Heart left ventricle (tissue), 16 donors: ENCODE measurements at regions not wholly inside any gene's neighbourhood (a gene's known extent, or its start where the extent isn't known, plus 50 kb on each side); places are given as distances from the start of the nearest gene placed in this dataset.

Experiments
- ATAC-seq, 4 donors: fragments of 200-7000 bp; cut with Tn5 transposase; one replicate each; pipeline ENCODE4 v1.9.1; 2020 to 2022; ENCODE audit warnings: moderate library complexity in 4 of 4, mild to moderate bottlenecking in 3 of 4, moderate number of reproducible peaks in 1 of 4
- DNase-seq, 5 donors: peaks; one replicate each; pipeline ENCODE4 v3.0.0-alpha.2; 2020
- H3K27ac ChIP-seq, 12 donors: fragments of 200-600 bp; sonication (generic) in 4 of 12; one replicate each; pipeline versions ENCODE4 v1.5.0 to v1.8.0; 2016 to 2022; ENCODE audit warnings: mild to moderate bottlenecking in 2 of 12
- H3K27me3 ChIP-seq, 9 donors: fragments of 200-600 bp; sonication (generic) in 2 of 9; one replicate each; pipeline versions ENCODE4 v1.5.1 to v1.8.0; 2016 to 2022; ENCODE audit warnings: mild to moderate bottlenecking in 3 of 9
- H3K36me3 ChIP-seq, 9 donors: fragments of 200-600 bp; sonication (generic) in 2 of 9; one replicate each; pipeline versions ENCODE4 v1.5.0 to v1.8.0; 2018 to 2022; ENCODE audit warnings: mild to moderate bottlenecking in 2 of 9
- H3K4me1 ChIP-seq, 12 donors: fragments of 200-600 bp; sonication (generic) in 4 of 12; one replicate each; pipeline versions ENCODE4 v1.5.0 to v1.8.0; 2016 to 2022; ENCODE audit warnings: mild to moderate bottlenecking in 3 of 12
- H3K4me3 ChIP-seq, 12 donors: fragments of 200-600 bp; sonication (generic) in 4 of 12; one replicate each; pipeline versions ENCODE4 v1.5.0 to v1.8.0; 2017 to 2022; ENCODE audit warnings: mild to moderate bottlenecking in 9 of 12, moderate library complexity in 4 of 12
- H3K9me3 ChIP-seq, 12 donors: fragments of 200-600 bp; sonication (generic) in 4 of 12; one replicate each; pipeline versions ENCODE4 v1.5.0 to v1.8.0; 2016 to 2022; ENCODE audit warnings: mild to moderate bottlenecking in 1 of 12
- CTCF ChIP-seq, 12 donors: fragments of 200-600 bp; sonication (generic) in 4 of 12; IDR thresholded peaks; one replicate each; pipeline versions ENCODE4 v1.5.0 to v1.8.0; 2018 to 2022; ENCODE audit warnings: antibody characterized with exemption in 12 of 12, mild to moderate bottlenecking in 5 of 12
- POLR2A ChIP-seq, 2 donors: fragments of 450-650 bp; IDR thresholded peaks; one replicate each; pipeline ENCODE4 v1.6.1; 2017; ENCODE audit warnings: antibody characterized with exemption in 2 of 2, mild to moderate bottlenecking in 2 of 2, moderate library complexity in 2 of 2
- WGBS, 4 donors: extraction: QIAGEN DNeasy Blood & Tissue Kit in 2 of 4; methylation state at CpG; one replicate each; pipeline versions ENCODE4 v1.1.5 to v1.1.7; 2013 to 2018; 5-methylcytosine and 5-hydroxymethylcytosine counted together
- intact Hi-C, 10 donors: fragments of 100-400 bp; cut with DNase I; formaldehyde crosslinking; loops; one replicate each; pipeline versions ENCODE4 v1.11.1 to v1.14.2; 2022
- donor health status: ischemic (EF 13 %, LVEDD 7.1; RV severe dilation, severe dysfunction).
- donor health status: healthy with polysubstance abuse.
- donor health status: DM: no; HTN: yes; CAD: no.
- donor health status: DM: no; HTN: no; CAD: no.
- donor health status: ischemic (EF 25% LVEDD 6.9; RV normal size, moderate dysfunction).
- donor health status: ischemic (EF 25% LVEDD 5.7; RV mildly dilated, moderate dysfunction).
- donor health status: healthy.
- donor health status: DM: yes; HTN: yes; CAD: no.
- donor health status: ischemic (EF 35%, LVEDD 5.7; RV mildly dilated, moderate dysfunction).
- donor health status: nonischemic (EF 11% LVEDD 7.7; RV severe dilation, severe dysfunction).
- donor health status: DM: yes; HTN: yes; CAD: no.
- donor health status: PGD.
- donor health status: ischemic (EF 29% LVEDD 5.4; RV normal size, mild dysfunction).
- donor health status: nonischemic (EF 23%, LVEDD 6.1; RV moderate dilation, normal function).

- Histone ChIP-seq H3K9me3 (peaks cover 0 to 5% (median 0%) of the 10 kb centered on the region in 12 donors), H3K27ac (no peak overlapping the region), H3K4me1 (peaks cover 0 to 4% (median 0%) of the 10 kb centered on the region in 12 donors), H3K36me3 (no peaks in the 10 kb centered on the region), H3K4me3 (peak overlapping the region in 5 of 12 donors; percentile 11 to 33 (median 15)), H3K27me3 (peaks cover 0 to 10% (median 0%) of the 10 kb centered on the region in 9 donors)
- DNase-seq (peak in 4 of 5 donors; percentile 20 to 68 (median 46)), ATAC-seq (peak; percentile 53 to 88 (median 77))
- TF ChIP-seq CTCF (IDR thresholded peaks at IDR 0.05): no peak
- no peak for TF ChIP-seq POLR2A (IDR thresholded peaks at IDR 0.05)
- intact Hi-C loops: no loop called here
- WGBS, 4 donors: 49 to 69% (median 61%) methylated on average over 33 to 45 of the region's 45 CpGs
Observed at GRCh38 chr2:121018136-121019061, 266.6 kb downstream of the TFCP2L1 start.

GRCh38 chr2:121019071-121019470 is 265.9 kb downstream of the TFCP2L1 start:
- Histone ChIP-seq H3K4me3 (peak overlapping the region in 5 of 12 donors; percentile 11 to 33 (median 15)), H3K27me3 (peaks cover 0 to 10% (median 0%) of the 10 kb centered on the region in 9 donors), H3K36me3 (no peaks in the 10 kb centered on the region), H3K27ac (no peak overlapping the region), H3K9me3 (peaks cover 0 to 7% (median 0%) of the 10 kb centered on the region in 12 donors), H3K4me1 (peaks cover 0 to 4% (median 0%) of the 10 kb centered on the region in 12 donors)
- intact Hi-C loops: no loop called here
- DNase-seq: peak in 2 of 5 donors; percentile 34 to 37
- TF ChIP-seq CTCF (IDR thresholded peaks at IDR 0.05): no peak
- no peak for TF ChIP-seq POLR2A (IDR thresholded peaks at IDR 0.05)
- ATAC-seq: peak in 3 of 4 donors; percentile 35 to 52 (median 48)
- 54 to 83% (median 75%) methylated on average over 3 to 12 of the region's 12 CpGs for WGBS, 4 donors

- intact Hi-C loops: no loop called here
- TF ChIP-seq CTCF (IDR thresholded peaks at IDR 0.05): no peak
- no peak for TF ChIP-seq POLR2A (IDR thresholded peaks at IDR 0.05)
- 76 to 84% (median 81%) methylated on average over 7 of the region's 7 CpGs for WGBS, 4 donors
- no peaks in the 10 kb centered on the region for H3K36me3 ChIP-seq
- peaks cover 0 to 7% (median 0%) of the 10 kb centered on the region in 12 donors for H3K9me3 ChIP-seq
- DNase-seq (no peak), ATAC-seq (no peak)
- peaks cover 0 to 4% (median 0%) of the 10 kb centered on the region in 12 donors for H3K4me1 ChIP-seq
- H3K27ac ChIP-seq: no peak overlapping the region
- no peak overlapping the region for H3K4me3 ChIP-seq
- peaks cover 0 to 10% (median 0%) of the 10 kb centered on the region in 9 donors for H3K27me3 ChIP-seq
Observed at GRCh38 chr2:121019756-121020155, 265.2 kb downstream of the TFCP2L1 start.

GRCh38 chr2:121021685-121022084 is 263.3 kb downstream of the TFCP2L1 start:
- TF ChIP-seq CTCF (IDR thresholded peaks at IDR 0.05): no peak
- TF ChIP-seq POLR2A (IDR thresholded peaks at IDR 0.05): no peak
- intact Hi-C loops: no loop called here
- H3K36me3 ChIP-seq: no peaks in the 10 kb centered on the region
- peaks cover 0 to 4% (median 0%) of the 10 kb centered on the region in 12 donors for H3K4me1 ChIP-seq
- ATAC-seq (no peak), DNase-seq (no peak)
- no peak overlapping the region for H3K27ac ChIP-seq
- 64 to 74% (median 71%) methylated on average over 7 of the region's 7 CpGs for WGBS, 4 donors
- H3K4me3 ChIP-seq: no peak overlapping the region
- H3K27me3 ChIP-seq: peaks cover 0 to 10% (median 0%) of the 10 kb centered on the region in 9 donors
- peaks cover 0 to 6% (median 0%) of the 10 kb centered on the region in 12 donors for H3K9me3 ChIP-seq
